PC-9 (cell line): ENCODE measurements at regions not wholly inside any gene's neighbourhood (a gene's known extent, or its start where the extent isn't known, plus 50 kb on each side); places are given as distances from the start of the nearest gene placed in this dataset.

Experiments used
- BruUV-seq: library from RNA; stranded (reverse); fragments of 400-500 nt; replicated peaks from 2 replicates; lab custom pipeline; 2021; lab: Mats Ljungman, UMichigan
- CTCF ChIA-PET: fragments of 300-600 bp; sonication (Branson Sonifier 250); formaldehyde crosslinking; loops from one replicate; lab custom pipeline; 2022; ENCODE audit warnings: antibody characterized with exemption; lab: Charles Lee
- POLR2A ChIA-PET: fragments of 300-600 bp; sonication (Branson Sonifier 250); formaldehyde crosslinking; loops from one replicate; lab custom pipeline; 2022; ENCODE audit warnings: antibody characterized with exemption; ENCODE audit not compliant: unreplicated experiment; lab: Charles Lee
- DNase-seq, 2 experiments: peaks; one replicate each; pipeline versions ENCODE4 v3.0.0 to v3.0.0-alpha.2; 2015 to 2022; ENCODE audit warnings: mixed read lengths in 1 of 2
- H2AFZ ChIP-seq: fragments of 200-600 bp; sonication (generic); 2 replicates; pipeline ENCODE4 v1.8.1; 2017; ENCODE audit warnings: antibody characterized with exemption
- H3F3A ChIP-seq: fragments of 200-600 bp; sonication (generic); 2 replicates; pipeline ENCODE4 v1.8.1; 2017; ENCODE audit warnings: antibody characterized with exemption, mild to moderate bottlenecking, low read depth; ENCODE audit not compliant: insufficient read depth
- H3K27ac ChIP-seq: fragments of 200-600 bp; sonication (generic); 2 replicates; pipeline ENCODE4 v1.6.1; 2016; ENCODE audit warnings: mixed run types
- H3K27me3 ChIP-seq: fragments of 200-600 bp; sonication (generic); 2 replicates; pipeline ENCODE4 v1.6.1; 2016; ENCODE audit warnings: low read depth, mixed run types; ENCODE audit not compliant: insufficient read depth
- H3K36me3 ChIP-seq: fragments of 200-600 bp; sonication (generic); 2 replicates; pipeline ENCODE4 v1.6.1; 2016; ENCODE audit warnings: low read depth, mixed run types
- H3K4me1 ChIP-seq: fragments of 200-600 bp; sonication (generic); replicated peaks from 2 replicates; pipeline ENCODE4 v1.6.1; 2016; ENCODE audit warnings: mixed run types; ENCODE audit not compliant: insufficient read depth
- H3K4me2 ChIP-seq: fragments of 200-600 bp; sonication (generic); 2 replicates; pipeline ENCODE4 v1.6.1; 2017; ENCODE audit warnings: mixed run types
- H3K4me3 ChIP-seq: fragments of 200-600 bp; sonication (generic); 2 replicates; pipeline ENCODE4 v1.6.1; 2016; ENCODE audit warnings: mixed run types
- H3K79me2 ChIP-seq: fragments of 200-600 bp; sonication (generic); 2 replicates; pipeline ENCODE4 v1.6.1; 2017; ENCODE audit warnings: low read depth, mixed run types
- H3K9me2 ChIP-seq: fragments of 200-600 bp; sonication (generic); 2 replicates; pipeline ENCODE4 v1.8.1; 2017; ENCODE audit warnings: mild to moderate bottlenecking; ENCODE audit not compliant: insufficient read depth
- H3K9me3 ChIP-seq: fragments of 200-600 bp; sonication (generic); 2 replicates; pipeline ENCODE4 v1.8.1; 2016; ENCODE audit warnings: low read depth; ENCODE audit not compliant: insufficient read depth
- H4K20me1 ChIP-seq: fragments of 200-600 bp; sonication (generic); 2 replicates; pipeline ENCODE4 v1.8.1; 2017; ENCODE audit not compliant: insufficient read depth
- CTCF ChIP-seq: fragments of 200-600 bp; sonication (generic); conservative IDR thresholded peaks from 2 replicates; pipeline ENCODE4 v1.6.1; 2017; ENCODE audit warnings: mixed run types, antibody characterized with exemption, mild to moderate bottlenecking, moderate library complexity
- EZH2 ChIP-seq: fragments of 200-600 bp; sonication (generic); IDR thresholded peaks from 2 replicates; pipeline ENCODE4 v1.8.0; 2017; ENCODE audit warnings: antibody characterized with exemption, low read depth
- intact Hi-C: fragments of 100-400 bp; cut with micrococcal nuclease; formaldehyde crosslinking; loops from one replicate; pipeline ENCODE4 v1.10.0; 2022; ENCODE audit not compliant: unreplicated experiment

GRCh38 chr1:164983023-164983650 is 373.4 kb downstream of the LMX1A start:
- Histone ChIP-seq H3K9me3 (no peaks in the 10 kb centered on the region), H3K9me2 (no peaks in the 10 kb centered on the region), H2AFZ (no peak overlapping the region), H3K27me3 (no peaks in the 10 kb centered on the region), H3K27ac (no peak overlapping the region), H3K79me2 (no peaks in the 10 kb centered on the region), H3K4me1 (no peaks in the 10 kb centered on the region), H3K36me3 (no peaks in the 10 kb centered on the region), H3K4me3 (no peak overlapping the region), H3K4me2 (no peak overlapping the region), H4K20me1 (no peaks in the 10 kb centered on the region), H3F3A (no peaks in the 10 kb centered on the region)
- no peak for DNase-seq
- no TSS peak for BruUV-seq
- CTCF ChIA-PET, result no interaction called here
- POLR2A ChIA-PET, result no interaction called here
- TF ChIP-seq CTCF, result no peak
- TF ChIP-seq EZH2, result no peak
- intact Hi-C loops, result no loop called here

GRCh38 chr1:164982545-164982944 is 374.0 kb downstream of the LMX1A start:
- H3K4me3 ChIP-seq, result no peak overlapping the region
- no peaks in the 10 kb centered on the region for H3K36me3 ChIP-seq
- BruUV-seq, result no TSS peak
- intact Hi-C loops, result no loop called here
- H3K27ac ChIP-seq, result no peak overlapping the region
- no peak for DNase-seq
- no peaks in the 10 kb centered on the region for H3K9me2 ChIP-seq
- H3F3A ChIP-seq, result no peaks in the 10 kb centered on the region
- no peaks in the 10 kb centered on the region for H3K27me3 ChIP-seq
- H3K4me2 ChIP-seq, result no peak overlapping the region
- H4K20me1 ChIP-seq, result no peaks in the 10 kb centered on the region
- POLR2A ChIA-PET, result no interaction called here
- H3K4me1 ChIP-seq, result no peaks in the 10 kb centered on the region
- TF ChIP-seq EZH2 (no peak), CTCF (no peak)
- H3K79me2 ChIP-seq, result no peaks in the 10 kb centered on the region
- CTCF ChIA-PET, result no interaction called here
- no peaks in the 10 kb centered on the region for H3K9me3 ChIP-seq
- H2AFZ ChIP-seq, result no peak overlapping the region

GRCh38 chr1:164977561-164977960 is 379.0 kb downstream of the LMX1A start:
- intact Hi-C loops, result no loop called here
- H3K27ac ChIP-seq, result no peak overlapping the region
- H3K4me3 ChIP-seq, result no peak overlapping the region
- H3K9me2 ChIP-seq, result no peaks in the 10 kb centered on the region
- no peaks in the 10 kb centered on the region for H3K36me3 ChIP-seq
- POLR2A ChIA-PET, result no interaction called here
- H3F3A ChIP-seq, result no peaks in the 10 kb centered on the region
- no TSS peak for BruUV-seq
- H3K4me2 ChIP-seq, result no peak overlapping the region
- H3K79me2 ChIP-seq, result no peaks in the 10 kb centered on the region
- H3K4me1 ChIP-seq, result no peaks in the 10 kb centered on the region
- H3K27me3 ChIP-seq, result no peaks in the 10 kb centered on the region
- CTCF ChIA-PET, result interaction anchor here (0.7 kb wide), 1 partner anchor 764 kb away, joined by 4 read pairs; no protein-coding TSS in a partner anchor
- no peaks in the 10 kb centered on the region for H3K9me3 ChIP-seq
- DNase-seq, result no peak
- H4K20me1 ChIP-seq, result no peaks in the 10 kb centered on the region
- TF ChIP-seq EZH2 (no peak), CTCF (no peak)
- H2AFZ ChIP-seq, result no peak overlapping the region
